Neural cell (in vitro differentiated cells): ENCODE measurements at regions not wholly inside any gene's neighbourhood (a gene's known extent, or its start where the extent isn't known, plus 50 kb on each side); places are given as distances from the start of the nearest gene placed in this dataset.

Experiments
- CTCF ChIP-seq: fragments of 450-650 bp; IDR thresholded peaks from 2 replicates; pipeline ENCODE4 v1.5.1; 2014; ENCODE audit warnings: antibody characterized with exemption, mild to moderate bottlenecking, moderate library complexity; ENCODE audit not compliant: poor library complexity, severe bottlenecking
- RAD21 ChIP-seq: fragments of 450-650 bp; conservative IDR thresholded peaks from 2 replicates; pipeline ENCODE4 v1.6.1; 2014; ENCODE audit warnings: antibody characterized with exemption, mild to moderate bottlenecking, moderate library complexity
- REST ChIP-seq: IDR thresholded peaks from 2 replicates; pipeline ENCODE4 v1.6.1; 2012; ENCODE audit warnings: borderline replicate concordance
- TAF1 ChIP-seq: IDR thresholded peaks from 2 replicates; pipeline ENCODE4 v1.6.1; 2012; ENCODE audit warnings: low read depth

GRCh38 chr7:39826166-39826565 is 123.9 kb upstream of the CDK13 start:
- TF ChIP-seq CTCF (no peak), TAF1 (no peak), REST (no peak), RAD21 (no peak)
